ENCODE measurements at regions not wholly inside any gene's neighbourhood (a gene's known extent, or its start where the extent isn't known, plus 50 kb on each side); places are given as distances from the start of the nearest gene placed in this dataset.
"Not testable (repeated sequence)": the region's sequence is repeated elsewhere in the genome, so short reads cannot be mapped to it uniquely, and the experiment has no call there.

DNA sequence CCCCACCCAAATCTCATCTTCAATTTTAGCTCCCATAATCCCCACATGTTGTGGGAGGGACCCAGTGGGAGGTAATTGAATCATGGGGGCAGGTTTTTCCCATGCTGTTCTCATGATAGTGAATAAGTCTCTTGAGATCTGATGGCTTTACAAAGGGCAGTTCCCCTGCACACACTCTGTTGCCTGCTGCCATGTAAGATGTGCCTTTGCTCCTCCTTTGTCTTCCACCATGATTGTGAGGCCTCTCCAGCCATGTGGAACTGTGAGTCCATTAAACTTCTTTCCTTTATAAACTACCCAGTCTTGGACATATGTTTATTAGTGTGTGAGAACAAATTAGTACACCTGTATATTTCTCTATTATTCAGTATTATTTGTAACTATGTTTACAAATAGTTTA is 1283.3 kb upstream of the MIR17HG start:
- intact Hi-C loops (cut with micrococcal nuclease); H3K4me1 ChIP-seq (ENCODE audit: control insufficient read depth in 1 of 2, insufficient read depth in 2 of 2, low read length in 2 of 2); ATAC-seq; H2AFZ ChIP-seq (ENCODE audit: low read depth, low read length, poor library complexity, severe bottlenecking); H3K27me3 ChIP-seq (ENCODE audit: insufficient read depth, low read length); RAD21 ChIA-PET (ENCODE audit: low non-redundant PET in 1 of 2, low total read pairs in 2 of 2, uncharacterized antibody in 2 of 2, unreplicated experiment in 2 of 2); H3K27ac ChIP-seq (ENCODE audit: low read depth, low read length); CTCF ChIA-PET; H3K9me2 ChIP-seq (ENCODE audit: insufficient read depth); H3K9me3 ChIP-seq (ENCODE audit: control insufficient read depth in 1 of 2, insufficient read depth in 1 of 2, low read depth in 1 of 2, low read length in 2 of 2); H4K20me1 ChIP-seq (ENCODE audit: insufficient read depth); H3K9ac ChIP-seq (ENCODE audit: low read length); H3K4me2 ChIP-seq (ENCODE audit: low read length); DNase-seq (ENCODE audit: low read depth, low spot score); H3K4me3 ChIP-seq (replicated peaks in 1 of 2; ENCODE audit: low read depth in 1 of 2, low read length in 2 of 2); BruUV-seq (replicated peaks); H3K36me3 ChIP-seq (ENCODE audit: control insufficient read depth in 1 of 2, insufficient read depth in 2 of 2, low read length in 2 of 2); POLR2A ChIA-PET; H3K79me2 ChIP-seq (ENCODE audit: insufficient read depth, low read length): not testable (repeated sequence)

DNA sequence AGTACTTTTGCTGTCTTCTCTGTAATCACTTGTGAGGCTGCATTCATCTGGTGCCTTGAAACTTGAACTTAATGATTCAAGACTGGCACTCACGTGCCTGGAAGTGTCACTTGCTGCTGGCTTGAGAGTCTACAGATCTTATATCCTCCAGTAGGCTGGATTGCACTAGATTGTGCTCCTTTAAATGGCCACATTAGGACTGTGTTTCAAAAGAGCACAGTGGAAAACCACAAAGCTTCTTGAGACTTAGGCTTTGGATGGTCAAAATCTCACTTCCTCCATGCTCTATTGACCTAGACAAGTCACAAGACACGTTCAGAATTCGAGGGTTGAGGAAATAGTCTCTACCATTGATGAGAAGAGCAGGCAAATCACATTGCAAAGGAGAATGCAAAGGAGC is 1278.8 kb upstream of the MIR17HG start:
- Histone ChIP-seq H4K20me1 (ENCODE audit: insufficient read depth) (no peaks in the 10 kb centered on the region), H3K4me1 (ENCODE audit: control insufficient read depth in 1 of 2, insufficient read depth in 2 of 2, low read length in 2 of 2) (no peaks in the 10 kb centered on the region), H3K9me3 (ENCODE audit: control insufficient read depth in 1 of 2, insufficient read depth in 1 of 2, low read depth in 1 of 2, low read length in 2 of 2) (no peaks in the 10 kb centered on the region; a peak in 2 of 4 replicates), H3K79me2 (ENCODE audit: insufficient read depth, low read length) (no peaks in the 10 kb centered on the region), H3K36me3 (ENCODE audit: control insufficient read depth in 1 of 2, insufficient read depth in 2 of 2, low read length in 2 of 2) (no peaks in the 10 kb centered on the region), H3K27ac (ENCODE audit: low read depth, low read length) (no peak overlapping the region), H2AFZ (ENCODE audit: low read depth, low read length, poor library complexity, severe bottlenecking) (no peak overlapping the region), H3K27me3 (ENCODE audit: insufficient read depth, low read length) (no peaks in the 10 kb centered on the region), H3K9ac (ENCODE audit: low read length) (no peak overlapping the region), H3K4me3 (replicated peaks in 1 of 2; ENCODE audit: low read depth in 1 of 2, low read length in 2 of 2) (no peak overlapping the region), H3K9me2 (ENCODE audit: insufficient read depth) (no peaks in the 10 kb centered on the region), H3K4me2 (ENCODE audit: low read length) (no peak overlapping the region)
- POLR2A ChIA-PET, result no interaction called here
- intact Hi-C loops (cut with micrococcal nuclease), result no loop called here
- BruUV-seq (replicated peaks), result no TSS peak
- TF ChIP-seq, protein P1, sequence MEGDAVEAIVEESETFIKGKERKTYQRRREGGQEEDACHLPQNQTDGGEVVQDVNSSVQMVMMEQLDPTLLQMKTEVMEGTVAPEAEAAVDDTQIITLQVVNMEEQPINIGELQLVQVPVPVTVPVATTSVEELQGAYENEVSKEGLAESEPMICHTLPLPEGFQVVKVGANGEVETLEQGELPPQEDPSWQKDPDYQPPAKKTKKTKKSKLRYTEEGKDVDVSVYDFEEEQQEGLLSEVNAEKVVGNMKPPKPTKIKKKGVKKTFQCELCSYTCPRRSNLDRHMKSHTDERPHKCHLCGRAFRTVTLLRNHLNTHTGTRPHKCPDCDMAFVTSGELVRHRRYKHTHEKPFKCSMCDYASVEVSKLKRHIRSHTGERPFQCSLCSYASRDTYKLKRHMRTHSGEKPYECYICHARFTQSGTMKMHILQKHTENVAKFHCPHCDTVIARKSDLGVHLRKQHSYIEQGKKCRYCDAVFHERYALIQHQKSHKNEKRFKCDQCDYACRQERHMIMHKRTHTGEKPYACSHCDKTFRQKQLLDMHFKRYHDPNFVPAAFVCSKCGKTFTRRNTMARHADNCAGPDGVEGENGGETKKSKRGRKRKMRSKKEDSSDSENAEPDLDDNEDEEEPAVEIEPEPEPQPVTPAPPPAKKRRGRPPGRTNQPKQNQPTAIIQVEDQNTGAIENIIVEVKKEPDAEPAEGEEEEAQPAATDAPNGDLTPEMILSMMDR (IDR thresholded peaks at IDR 0.05 in 2 of 3, conservative IDR thresholded peaks at IDR 0.05 in 1 of 3; ENCODE audit: borderline replicate concordance in 1 of 3, insufficient read depth in 1 of 3, low read depth in 2 of 3, low read length in 2 of 3), result no peak
- TF ChIP-seq POLR2AphosphoS5 (IDR thresholded peaks at IDR 0.05; ENCODE audit: low read depth, low read length), result no peak
- no peak for TF ChIP-seq EZH2 (IDR thresholded peaks at IDR 0.05)
- TF ChIP-seq SP1 (IDR thresholded peaks at IDR 0.05; ENCODE audit: low read depth), result no peak
- no peak for TF ChIP-seq FOSL1 (IDR thresholded peaks at IDR 0.05; ENCODE audit: low read depth)
- TF ChIP-seq EZH2phosphoT487 (IDR thresholded peaks at IDR 0.05; ENCODE audit: borderline replicate concordance), result no peak
- TF ChIP-seq SIN3A (IDR thresholded peaks at IDR 0.05; ENCODE audit: low read depth), result no peak
- no peak for TF ChIP-seq EGR1 (IDR thresholded peaks at IDR 0.05; ENCODE audit: low read depth)
- no peak for TF ChIP-seq CBX3 (IDR thresholded peaks at IDR 0.05; ENCODE audit: low read depth)
- no peak for TF ChIP-seq YY1 (IDR thresholded peaks at IDR 0.05; ENCODE audit: extremely low read depth, insufficient replicate concordance, low read depth, low read length)
- TF ChIP-seq, protein P2, sequence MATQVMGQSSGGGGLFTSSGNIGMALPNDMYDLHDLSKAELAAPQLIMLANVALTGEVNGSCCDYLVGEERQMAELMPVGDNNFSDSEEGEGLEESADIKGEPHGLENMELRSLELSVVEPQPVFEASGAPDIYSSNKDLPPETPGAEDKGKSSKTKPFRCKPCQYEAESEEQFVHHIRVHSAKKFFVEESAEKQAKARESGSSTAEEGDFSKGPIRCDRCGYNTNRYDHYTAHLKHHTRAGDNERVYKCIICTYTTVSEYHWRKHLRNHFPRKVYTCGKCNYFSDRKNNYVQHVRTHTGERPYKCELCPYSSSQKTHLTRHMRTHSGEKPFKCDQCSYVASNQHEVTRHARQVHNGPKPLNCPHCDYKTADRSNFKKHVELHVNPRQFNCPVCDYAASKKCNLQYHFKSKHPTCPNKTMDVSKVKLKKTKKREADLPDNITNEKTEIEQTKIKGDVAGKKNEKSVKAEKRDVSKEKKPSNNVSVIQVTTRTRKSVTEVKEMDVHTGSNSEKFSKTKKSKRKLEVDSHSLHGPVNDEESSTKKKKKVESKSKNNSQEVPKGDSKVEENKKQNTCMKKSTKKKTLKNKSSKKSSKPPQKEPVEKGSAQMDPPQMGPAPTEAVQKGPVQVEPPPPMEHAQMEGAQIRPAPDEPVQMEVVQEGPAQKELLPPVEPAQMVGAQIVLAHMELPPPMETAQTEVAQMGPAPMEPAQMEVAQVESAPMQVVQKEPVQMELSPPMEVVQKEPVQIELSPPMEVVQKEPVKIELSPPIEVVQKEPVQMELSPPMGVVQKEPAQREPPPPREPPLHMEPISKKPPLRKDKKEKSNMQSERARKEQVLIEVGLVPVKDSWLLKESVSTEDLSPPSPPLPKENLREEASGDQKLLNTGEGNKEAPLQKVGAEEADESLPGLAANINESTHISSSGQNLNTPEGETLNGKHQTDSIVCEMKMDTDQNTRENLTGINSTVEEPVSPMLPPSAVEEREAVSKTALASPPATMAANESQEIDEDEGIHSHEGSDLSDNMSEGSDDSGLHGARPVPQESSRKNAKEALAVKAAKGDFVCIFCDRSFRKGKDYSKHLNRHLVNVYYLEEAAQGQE (IDR thresholded peaks at IDR 0.05; ENCODE audit: low read depth), result no peak
- CTCF ChIA-PET, result no interaction called here
- RAD21 ChIA-PET (ENCODE audit: low non-redundant PET in 1 of 2, low total read pairs in 2 of 2, uncharacterized antibody in 2 of 2, unreplicated experiment in 2 of 2), result no interaction called here
- no peak for ATAC-seq
- DNase-seq (ENCODE audit: low read depth, low spot score), result no peak

Measured in HCT116 (cell line).